Coronary artery (tissue), 2 donors: ENCODE measurements at regions not wholly inside any gene's neighbourhood (a gene's known extent, or its start where the extent isn't known, plus 50 kb on each side); places are given as distances from the start of the nearest gene placed in this dataset.

Experiments
- DNase-seq: peaks from one replicate; pipeline ENCODE4 v3.0.0-alpha.2; 2017; ENCODE audit warnings: low spot score
- H3K27ac ChIP-seq, 2 donors: fragments of 200-600 bp; sonication (generic); one replicate each; pipeline ENCODE4 v1.5.1; 2016 to 2019
- H3K4me3 ChIP-seq: fragments of 200-600 bp; sonication (generic); 2 replicates; pipeline ENCODE4 v1.5.1; 2016; ENCODE audit warnings: mild to moderate bottlenecking, moderate library complexity
- CTCF ChIP-seq: fragments of 200-600 bp; sonication (generic); IDR thresholded peaks from one replicate; pipeline ENCODE4 v1.5.1; 2019; ENCODE audit warnings: antibody characterized with exemption

DNA sequence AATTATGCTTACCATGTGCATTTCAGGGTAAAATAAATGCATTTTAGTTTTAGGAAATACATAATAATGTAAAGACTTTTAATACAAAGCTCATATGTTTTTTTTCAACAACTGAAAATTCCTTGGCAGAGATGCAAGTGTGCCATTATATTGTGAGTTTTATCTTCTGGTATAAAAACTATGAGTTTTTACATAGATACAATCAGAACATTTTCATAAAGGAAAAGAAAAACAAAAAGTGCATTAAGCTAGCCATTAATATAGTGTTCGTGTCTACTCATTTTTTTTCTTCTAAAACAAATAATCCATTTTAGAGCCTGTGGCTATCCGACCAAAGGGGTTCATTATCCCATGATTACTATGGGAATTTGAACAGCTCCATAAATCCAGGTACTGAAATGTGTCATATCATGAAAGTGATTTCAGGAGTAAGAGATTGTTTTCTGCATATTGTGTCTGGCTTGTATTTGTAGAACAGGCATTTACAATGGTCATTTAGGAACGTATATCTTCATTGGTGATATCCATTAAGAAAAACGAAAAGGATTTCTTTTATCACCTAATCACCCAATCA lies 236.9 kb upstream of the SLC10A2 start:
- no peak for TF ChIP-seq CTCF
- no peak for DNase-seq
- Histone ChIP-seq H3K27ac (no peak overlapping the region), H3K4me3 (no peak overlapping the region)

DNA sequence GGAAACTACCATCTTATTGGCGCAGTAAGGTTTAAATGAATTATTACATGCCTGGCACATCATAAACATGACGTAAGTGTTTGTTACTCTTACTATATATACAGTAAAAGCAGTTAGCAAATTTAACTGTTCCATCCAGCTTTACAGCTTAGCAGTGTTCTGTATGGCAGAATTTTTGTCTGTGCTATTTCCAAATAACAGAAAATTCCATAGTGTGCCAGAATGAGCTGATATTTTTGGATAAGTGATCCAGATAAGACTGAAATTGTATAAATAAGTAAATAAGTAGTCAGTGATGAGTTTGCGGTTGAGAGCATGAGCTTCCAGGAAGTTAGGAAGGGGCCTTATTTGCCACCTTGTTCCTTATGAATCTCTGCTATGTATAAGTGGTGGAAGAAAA lies 236.5 kb upstream of the SLC10A2 start:
- no peak for DNase-seq

DNA sequence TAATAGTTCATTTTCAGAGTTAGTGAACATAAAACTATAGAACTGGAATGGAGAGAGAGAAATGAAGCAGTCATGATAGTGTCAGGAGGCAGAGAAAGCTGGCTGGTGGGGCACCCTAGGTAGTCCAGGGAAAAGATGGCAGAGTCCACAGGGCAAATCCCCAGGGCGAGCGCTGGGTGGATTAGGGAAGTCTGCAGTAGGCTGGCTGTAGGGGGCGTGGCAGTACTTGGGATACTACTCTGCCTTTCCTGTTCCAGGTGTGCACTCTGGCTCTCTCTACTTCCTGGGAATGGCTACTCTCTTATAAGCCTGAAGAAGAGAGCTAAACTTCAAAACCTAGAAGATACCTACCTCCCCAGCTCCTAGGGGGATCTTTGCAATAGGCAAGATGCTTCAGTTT lies 232.9 kb upstream of the SLC10A2 start:
- Histone ChIP-seq H3K4me3 (no peak overlapping the region), H3K27ac (no peak overlapping the region)
- no peak for TF ChIP-seq CTCF
- no peak for DNase-seq

More for the DNA sequence above, 236.5 kb upstream of the SLC10A2 start:
- TF ChIP-seq CTCF: no peak
- Histone ChIP-seq H3K4me3 (no peak overlapping the region), H3K27ac (no peak overlapping the region)

DNA sequence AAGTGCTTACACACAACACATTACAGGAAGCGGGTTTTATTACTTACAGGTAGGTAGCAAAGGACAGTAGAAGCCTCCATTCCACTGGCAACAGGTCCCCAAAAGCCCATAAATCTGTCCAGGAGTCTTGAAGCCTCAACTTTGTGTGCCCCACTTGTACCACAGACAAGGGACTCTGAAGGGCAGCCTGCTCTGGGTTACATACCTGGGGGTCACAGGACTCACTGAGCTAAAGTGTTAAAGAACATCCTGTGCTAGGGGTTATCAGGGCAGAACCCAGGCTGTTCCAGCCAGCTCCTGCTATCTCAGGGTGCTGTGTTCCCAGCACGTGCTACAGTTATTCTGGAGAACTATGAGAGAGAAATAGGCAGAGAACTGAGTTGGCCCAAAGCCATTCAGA lies 230.9 kb upstream of the SLC10A2 start:
- Histone ChIP-seq H3K4me3 (no peak overlapping the region), H3K27ac (no peak overlapping the region)
- no peak for DNase-seq
- no peak for TF ChIP-seq CTCF

- H3K4me3 ChIP-seq: no peak overlapping the region
- DNase-seq: no peak
- H3K27ac ChIP-seq: no peak overlapping the region
- TF ChIP-seq CTCF: no peak
Measured at GRCh38 chr13:103291798-103292572, 225.8 kb upstream of the SLC10A2 start.

DNA sequence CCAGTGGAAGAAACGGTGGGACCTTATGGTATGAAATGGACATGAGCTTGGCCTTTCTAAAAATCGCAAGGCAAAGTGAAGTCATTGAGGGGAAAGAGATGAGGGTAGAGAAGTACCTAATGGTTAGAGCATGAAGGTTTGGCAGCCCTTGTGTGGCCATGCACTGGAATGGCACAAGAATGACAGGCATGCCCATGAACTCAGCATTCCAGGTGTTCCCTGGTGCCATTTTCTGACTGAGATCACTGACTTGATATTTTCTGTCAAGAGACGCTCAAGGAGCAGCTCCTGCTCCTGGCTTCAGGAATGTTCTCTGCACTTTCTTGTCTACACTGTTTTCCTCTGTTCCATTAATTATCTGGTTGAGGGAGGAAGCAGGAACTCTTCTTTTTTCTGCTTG lies 225.0 kb upstream of the SLC10A2 start:
- H3K27ac ChIP-seq: no peak overlapping the region
- no peak for TF ChIP-seq CTCF

GRCh38 chr13:103289681-103290080 lies 223.5 kb upstream of the SLC10A2 start:
- DNase-seq: no peak
- Histone ChIP-seq H3K27ac (no peak overlapping the region), H3K4me3 (no peak overlapping the region)
- TF ChIP-seq CTCF: no peak

More for the DNA sequence above, 225.0 kb upstream of the SLC10A2 start:
- no peak for DNase-seq
- no peak overlapping the region for H3K4me3 ChIP-seq
